GM18870 (cell line): ENCODE measurements at regions not wholly inside any gene's neighbourhood (a gene's known extent, or its start where the extent isn't known, plus 50 kb on each side); places are given as distances from the start of the nearest gene placed in this dataset.

Experiments
- ATAC-seq: cut with Tn5 transposase; IDR thresholded peaks from one replicate; pipeline ENCODE4 v1.9.1; 2021; ENCODE audit warnings: moderate library complexity; ENCODE audit not compliant: unreplicated experiment

DNA sequence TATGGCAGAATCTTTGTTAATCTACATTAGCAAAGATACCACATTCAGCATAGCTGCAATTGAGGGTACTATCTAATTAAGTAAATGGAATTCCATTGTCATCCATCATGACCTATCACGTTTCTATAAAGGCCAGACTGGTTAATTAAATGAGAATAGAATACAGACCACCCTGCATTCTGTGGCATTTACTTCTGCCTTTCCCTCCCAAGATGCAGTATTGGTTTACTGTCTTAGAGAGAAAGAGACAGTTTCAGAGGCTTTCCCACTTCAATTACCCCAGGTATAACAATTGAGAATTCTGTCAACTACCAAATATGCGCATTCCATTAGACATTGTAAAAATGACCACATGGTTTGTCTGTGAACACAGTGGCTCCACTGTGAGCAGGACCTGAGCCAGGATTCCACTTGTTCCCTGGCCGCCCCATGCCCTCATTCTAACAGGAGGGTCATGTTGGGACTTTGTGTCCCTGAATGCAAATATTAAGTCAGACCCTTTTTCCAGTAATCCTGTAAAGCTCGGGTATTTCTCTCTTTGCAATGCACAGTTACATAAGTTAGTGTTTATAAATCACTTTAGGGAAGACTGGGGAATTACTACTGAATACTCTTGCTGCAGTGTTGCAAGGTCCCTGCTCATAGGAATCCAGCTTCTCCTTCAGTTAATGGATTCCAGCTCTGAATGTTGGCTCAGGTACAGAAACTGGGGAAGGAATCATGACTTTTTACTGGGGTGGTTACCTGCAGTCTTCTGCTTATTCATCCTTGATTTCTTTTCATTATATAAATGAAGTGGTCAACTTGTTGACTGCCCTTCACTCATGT lies 261.0 kb downstream of the PDGFC start:
- ATAC-seq = no peak

DNA sequence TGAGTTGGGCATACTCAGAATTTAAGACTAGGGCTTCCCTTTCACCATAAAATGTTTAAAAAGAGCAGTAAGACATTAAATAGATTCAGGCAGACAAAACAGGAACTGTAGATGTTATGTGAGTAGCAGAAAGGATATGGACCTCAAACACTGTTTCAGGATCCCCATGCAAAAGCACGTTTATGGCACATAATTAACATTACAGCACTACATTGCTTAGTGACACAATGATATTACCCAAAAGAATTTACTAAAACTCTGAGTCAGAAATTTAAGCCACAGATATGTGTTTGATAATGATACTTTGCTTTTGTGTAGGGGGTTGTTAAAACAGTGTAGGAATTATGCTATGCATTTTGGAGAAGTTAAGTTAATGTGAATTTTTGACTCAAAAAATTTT lies 266.3 kb downstream of the PDGFC start:
- ATAC-seq = no peak

DNA sequence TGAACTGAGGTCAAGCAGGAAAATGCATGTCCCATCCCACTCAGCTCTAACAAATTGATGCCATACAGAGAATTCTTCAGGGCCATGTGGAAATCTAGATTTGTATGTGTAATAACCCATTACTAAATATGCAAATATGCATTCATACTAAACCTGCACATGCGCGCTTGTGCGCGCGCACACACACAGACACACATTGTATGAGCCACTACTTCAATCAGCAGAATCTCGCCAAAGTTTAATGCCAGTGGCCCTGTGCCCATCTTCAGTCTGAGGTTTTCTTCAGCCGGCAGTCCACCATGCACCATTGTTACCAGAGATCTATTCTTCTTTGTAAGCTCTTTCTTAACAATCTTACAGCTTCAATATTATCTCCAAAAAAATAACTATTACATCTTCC lies 276.4 kb downstream of the PDGFC start:
- no peak for ATAC-seq

DNA sequence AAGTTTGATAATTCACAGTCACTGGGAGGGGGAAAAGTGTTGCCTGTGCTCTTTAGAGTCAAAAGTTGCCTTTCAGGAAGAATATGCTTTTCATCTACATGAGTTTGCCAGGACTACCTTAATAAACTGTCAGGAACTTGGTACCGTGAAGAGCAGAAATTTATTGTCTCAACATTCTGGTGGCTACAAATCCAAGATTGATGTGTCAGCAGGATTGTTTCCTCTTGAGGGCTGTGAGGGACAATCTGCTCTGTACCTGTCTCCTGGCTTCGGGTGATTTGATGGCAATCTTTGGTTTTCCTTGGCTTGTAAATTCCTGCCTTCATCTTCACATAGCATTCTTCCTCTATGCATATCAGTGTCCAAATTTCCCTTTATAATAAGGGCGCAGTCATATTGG lies 277.2 kb downstream of the PDGFC start:
- no peak for ATAC-seq

DNA sequence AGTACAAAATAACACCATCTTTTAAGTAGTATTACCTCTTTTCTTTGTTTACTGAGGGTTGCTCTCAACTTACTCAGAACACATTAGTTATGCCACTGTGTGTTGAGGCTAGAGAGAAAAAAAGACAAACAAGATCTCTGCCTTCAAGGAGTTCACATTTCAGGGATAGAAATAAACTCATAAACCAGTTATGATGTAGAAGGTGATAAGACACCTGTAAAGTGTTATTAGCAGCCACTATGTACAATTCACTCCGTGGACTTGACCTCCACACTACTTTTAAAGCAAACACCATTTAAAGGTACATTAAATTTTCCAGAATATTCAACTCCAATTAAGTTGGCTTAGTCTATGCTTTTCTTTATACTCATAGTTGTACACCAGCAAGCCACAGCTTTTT lies 278.0 kb downstream of the PDGFC start:
- no peak for ATAC-seq

DNA sequence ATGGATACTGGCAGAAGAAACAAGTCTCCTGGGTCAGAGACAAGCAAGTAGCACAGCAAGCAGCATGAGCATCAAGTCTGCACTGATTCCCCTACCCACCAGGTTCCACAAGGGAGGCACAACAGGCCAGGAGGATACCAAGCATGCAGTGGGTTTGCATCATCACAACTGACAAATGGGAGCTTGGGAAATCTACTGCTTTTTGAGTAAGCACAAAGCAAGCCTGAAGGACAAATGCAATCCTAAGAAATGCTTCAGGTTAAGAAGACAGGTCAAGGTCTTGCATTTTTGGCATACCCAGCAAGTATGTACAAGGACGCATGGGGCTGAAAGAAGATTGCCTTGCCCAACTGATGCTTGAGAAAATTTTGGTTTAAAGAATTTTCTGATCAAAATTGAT lies 279.6 kb downstream of the PDGFC start:
- ATAC-seq = no peak

DNA sequence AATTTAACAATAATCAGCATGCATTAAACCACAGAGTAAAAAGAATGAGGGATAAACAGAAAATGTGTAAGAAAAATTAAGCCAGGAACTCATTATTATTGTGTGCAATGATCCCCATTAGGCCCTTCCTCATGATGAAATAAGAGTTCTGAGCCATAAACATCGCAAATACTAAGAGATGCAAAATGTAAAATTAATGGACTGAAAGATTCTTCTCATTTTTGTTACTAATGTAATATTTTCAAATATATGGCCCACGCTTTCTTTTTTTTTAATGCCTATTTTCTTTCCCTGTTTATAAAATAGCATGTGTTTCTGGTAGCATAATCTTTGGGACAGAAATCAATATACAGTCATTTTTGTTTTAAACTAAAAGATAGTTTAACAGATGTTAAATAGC lies 281.0 kb downstream of the PDGFC start:
- no peak for ATAC-seq

DNA sequence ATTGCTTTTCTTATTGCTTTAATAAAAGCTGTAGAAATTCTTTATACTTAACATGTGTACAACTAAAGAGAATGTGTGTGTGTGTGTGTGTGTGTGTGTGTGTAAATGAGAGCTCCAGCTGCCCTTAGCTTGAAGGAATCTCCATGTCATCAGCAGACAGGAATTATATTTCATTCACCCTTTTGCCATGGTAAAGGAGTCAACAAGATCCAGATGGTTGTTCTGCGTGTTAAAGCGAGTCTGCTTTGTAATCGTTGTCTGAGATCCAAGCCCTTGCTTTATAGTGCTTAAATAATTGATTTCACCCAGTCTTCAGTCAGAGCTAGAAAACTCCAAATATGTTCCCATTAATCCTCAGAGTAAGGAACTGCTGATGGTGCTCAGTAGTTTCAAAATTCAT lies 285.5 kb downstream of the PDGFC start:
- no peak for ATAC-seq

DNA sequence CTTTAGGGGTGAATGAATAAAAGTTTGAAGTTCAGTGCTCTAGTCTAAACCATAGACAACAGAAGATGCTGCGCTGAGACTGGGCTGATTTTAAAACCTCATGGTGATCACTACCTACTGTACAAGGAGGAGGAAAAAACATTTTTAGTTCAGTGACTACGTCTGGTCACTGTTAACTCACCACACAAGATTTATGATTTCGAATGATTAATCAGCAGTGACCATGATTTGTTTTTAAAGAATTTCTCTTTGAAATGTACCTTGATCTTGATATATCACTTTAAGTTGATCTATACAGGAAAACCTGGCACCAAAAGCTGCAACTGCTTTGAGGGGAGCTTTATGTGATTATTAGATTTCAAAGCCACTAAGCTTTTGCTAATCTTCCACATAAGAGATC lies 286.3 kb downstream of the PDGFC start:
- no peak for ATAC-seq

DNA sequence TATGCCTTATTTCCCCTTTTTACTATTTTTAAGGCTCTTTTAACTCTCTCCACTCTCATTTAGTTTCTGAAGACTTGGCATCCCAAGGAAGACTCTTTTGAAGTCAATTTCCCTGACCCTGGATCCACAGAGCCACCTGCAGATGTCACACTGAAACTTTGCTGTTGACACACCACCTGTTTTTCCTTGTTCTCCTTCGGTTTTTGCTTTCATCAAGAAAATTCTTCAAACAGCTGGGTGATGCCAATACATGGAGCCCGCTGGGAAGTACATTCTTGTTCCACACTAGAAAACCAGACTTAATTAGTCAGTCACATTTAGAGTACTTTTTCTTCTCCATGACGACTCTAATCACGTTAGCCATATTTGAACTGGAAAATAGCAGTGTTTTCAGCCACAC lies 293.9 kb downstream of the PDGFC start:
- no peak for ATAC-seq

DNA sequence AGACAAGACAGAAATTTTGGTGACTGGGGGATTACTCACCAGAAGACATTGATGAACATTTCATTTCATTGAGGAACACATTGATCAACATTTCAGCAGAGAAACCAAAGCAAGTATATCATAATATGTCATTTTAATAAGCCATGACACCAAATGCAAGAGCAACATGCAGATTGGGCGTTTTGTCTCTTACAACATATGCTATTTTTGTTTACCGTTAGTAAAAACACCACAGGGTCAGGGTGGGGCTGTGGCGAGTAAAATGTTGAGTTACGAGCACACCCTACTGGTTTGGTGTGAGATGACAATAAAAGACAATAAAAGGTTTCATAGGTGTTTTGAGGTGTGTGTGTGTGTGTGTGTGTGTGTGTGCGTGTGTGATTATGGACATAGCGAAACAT lies 294.5 kb downstream of the PDGFC start:
- ATAC-seq = peak; percentile 79

DNA sequence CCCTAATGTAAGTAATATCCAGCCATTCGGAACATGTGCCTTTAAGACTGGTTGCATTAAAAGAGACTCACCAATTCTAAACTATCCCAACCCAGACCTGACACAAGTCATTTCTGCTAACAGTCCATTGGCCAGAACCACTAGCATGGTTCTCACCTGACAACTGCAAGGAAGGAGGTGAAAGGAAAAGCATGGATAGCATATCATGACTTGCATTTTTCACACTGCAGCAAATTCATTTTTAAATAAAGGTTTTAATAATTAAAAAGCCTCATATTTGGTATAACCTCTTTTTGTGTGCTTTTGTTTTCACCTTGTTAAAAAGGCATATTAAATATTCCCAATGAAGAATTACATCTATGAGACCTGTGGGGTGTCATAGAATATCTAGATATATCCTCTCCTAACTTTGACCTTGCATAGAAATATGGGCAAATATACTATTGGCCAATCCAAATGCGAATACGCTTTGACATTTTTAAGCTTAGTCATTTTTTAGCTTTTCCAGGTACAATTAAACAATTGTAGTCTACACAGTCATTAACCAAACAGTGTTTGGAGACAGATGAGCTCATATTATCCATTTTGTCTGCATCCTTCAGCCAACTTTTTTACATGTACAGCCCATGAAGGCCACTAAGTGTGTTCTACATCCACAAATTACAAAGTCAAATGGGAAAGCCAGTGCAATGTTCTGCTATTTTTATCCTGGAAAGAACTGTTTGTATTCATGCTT lies 295.3 kb downstream of the PDGFC start:
- no peak for ATAC-seq

DNA sequence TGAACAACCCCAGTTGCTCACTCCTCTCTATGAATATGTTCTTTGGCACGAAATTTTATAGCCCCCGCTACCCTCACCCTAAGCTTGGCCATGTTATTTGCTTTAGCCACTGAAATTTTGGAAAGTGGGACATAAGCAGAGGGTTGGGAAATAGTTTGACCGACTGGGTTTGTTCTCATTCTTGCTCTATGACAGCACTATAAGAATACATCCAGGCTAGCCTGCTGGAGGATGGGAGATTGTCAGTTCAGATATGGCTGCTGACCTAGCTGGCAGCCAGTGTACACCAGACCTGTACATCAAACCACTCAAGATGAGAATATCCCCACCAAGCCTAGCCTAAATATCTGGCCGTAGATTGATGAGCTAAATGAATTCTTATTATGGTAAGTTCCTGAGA lies 298.1 kb downstream of the PDGFC start:
- ATAC-seq = no peak

DNA sequence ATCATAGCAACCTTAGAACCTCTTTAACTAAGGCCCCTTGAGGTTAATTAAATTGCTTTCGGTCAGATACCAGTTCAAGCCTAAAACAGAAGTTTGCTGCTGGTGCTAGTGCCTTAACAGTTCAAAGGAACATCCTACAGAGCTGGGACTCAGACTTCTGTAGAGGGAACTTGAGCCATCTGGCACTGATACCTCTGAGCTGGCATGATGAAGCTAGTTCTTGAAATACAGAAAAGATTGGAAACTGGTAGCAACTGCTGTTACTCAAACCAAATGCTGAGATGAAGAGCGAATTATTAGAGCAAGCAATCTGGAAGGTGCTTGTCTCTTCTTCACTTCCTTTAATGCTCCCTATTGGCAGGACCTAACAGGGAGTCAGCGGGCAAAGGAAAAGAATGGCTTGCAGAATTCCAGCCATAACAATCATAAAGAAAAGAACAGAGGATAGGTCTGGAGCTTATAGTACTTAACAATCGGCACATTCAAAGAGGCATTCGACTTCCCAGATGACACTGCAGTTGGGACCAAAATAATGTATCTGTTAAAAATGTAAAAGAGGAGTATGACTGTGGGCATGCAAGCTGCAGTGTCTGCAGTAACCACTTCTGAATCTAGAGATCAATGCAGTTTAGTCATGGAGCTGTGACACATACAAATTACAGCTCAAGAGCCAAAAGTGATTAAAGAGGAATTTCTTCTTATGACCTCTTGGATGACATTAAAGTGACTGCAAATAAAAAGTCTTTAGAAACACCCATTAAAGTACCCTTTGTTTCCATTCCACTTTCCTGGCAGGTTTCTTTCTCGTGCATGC lies 298.9 kb downstream of the PDGFC start:
- no peak for ATAC-seq

DNA sequence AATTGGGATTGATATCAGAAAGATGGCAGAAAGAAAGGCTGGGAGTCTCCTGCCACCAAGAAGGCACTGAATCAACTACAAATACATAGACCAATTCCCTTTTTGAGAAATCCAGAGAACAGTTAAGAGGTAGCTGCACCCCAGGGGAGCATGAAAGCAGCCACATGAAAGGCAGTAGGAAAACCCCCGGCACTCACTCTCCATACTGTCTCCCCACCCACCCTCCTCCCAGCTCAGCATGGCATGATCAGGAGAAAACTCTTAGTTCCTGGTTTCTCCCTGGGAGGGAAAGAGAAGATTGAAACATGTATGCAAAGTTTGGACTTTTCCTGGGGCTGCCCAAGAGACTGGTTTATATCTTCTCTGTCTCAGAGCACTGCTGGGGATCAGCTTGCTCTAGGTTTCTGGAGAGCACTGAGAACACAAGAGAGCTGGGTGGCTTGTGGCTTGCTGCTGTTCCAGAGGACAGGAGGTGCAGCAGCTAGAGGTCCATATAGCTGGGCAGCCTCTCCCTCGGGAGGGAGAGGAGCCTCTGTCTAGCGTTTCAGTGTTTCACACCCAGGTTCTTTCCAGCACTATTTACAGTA lies 305.7 kb downstream of the PDGFC start:
- ATAC-seq = no peak

DNA sequence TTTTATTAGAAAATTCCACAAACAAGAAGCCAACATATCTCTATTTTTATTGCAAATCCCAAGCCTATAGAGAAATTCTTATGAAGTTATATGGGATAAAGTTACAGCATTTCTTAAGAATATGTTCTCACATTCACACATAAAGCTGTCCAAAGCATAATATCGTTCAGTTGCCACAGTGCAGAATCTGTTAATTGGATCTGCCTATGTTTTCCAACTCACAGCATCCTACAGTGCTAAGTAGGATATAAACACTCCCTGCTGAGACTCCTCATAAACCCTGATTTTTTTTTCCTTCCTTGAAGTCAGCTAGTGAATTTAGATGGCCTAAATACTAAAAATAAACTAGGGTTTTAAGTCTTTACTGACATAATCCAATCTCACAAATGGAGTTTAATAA lies 307.9 kb downstream of the PDGFC start:
- ATAC-seq = no peak

DNA sequence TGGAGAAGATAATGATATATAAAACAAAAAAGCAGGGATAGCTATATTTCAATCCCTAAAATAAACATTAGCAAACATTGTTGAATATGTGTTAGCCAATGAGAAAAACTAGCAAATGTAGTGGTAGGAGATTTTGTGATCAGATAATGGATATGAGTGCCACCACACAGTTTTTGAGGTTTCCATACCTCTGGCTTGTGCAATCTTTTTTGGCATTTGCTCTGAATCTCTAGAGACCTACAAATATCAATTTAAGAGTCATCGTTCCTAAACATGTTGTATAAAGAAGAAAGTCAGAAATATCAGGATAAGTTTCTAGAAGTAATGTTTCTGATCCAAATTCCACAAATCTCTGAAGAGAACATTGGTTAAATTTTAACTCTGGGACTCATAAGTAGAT lies 308.7 kb downstream of the PDGFC start:
- no peak for ATAC-seq

DNA sequence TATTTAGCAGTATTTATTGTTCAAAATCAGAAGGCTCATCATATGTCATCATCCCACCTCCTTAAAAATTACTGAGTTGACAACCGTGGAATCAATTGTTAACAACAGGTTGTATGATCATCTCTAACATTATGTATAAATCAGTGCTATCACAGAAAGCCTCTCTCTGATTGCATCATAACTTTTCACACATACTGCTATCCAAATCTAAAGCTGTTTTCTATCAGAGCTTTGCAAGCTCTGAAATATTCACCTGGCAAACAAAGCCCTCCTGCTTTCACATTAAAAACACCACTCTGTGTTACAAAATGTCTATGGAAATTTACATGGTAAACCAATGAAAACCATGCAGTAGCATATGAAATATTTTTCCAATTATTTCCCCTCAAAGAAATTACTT lies 310.0 kb downstream of the PDGFC start:
- ATAC-seq = no peak

DNA sequence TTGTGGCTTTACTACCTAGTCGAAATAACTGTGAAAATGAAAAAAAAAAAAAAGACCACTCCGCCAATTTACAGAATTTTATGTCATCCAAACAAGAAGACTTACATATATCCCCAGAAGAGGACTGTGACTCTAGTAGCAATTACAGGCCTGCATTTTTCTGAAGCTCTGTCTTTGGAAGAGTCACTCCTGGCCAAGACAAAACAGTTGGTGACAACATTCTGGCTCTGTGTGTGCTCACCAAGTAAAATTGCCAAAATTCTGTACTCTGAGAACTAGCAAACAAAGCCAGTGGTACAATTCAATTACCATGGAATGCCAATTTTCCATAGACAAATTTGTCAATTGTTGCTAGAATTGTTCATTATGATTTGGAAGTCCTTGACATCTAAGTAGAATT lies 311.1 kb downstream of the PDGFC start:
- ATAC-seq = no peak

DNA sequence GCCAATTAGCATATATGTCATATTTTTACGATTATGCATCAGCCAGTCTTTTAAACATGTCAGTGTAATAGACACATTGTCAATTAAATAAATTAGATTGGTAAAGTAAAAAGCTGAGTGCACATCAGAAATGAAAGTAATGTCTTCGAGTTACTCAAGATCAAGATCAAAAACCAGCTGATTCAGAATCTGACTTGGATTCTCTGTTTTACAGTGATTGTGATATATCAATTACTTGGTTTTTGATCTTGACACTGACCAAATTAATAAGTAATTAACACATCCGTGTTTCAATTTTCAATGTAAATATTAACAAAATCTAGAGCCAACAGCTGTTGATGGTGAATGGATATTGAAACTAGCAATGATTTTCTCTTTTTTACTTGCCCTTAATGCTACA lies 311.6 kb downstream of the PDGFC start:
- no peak for ATAC-seq

DNA sequence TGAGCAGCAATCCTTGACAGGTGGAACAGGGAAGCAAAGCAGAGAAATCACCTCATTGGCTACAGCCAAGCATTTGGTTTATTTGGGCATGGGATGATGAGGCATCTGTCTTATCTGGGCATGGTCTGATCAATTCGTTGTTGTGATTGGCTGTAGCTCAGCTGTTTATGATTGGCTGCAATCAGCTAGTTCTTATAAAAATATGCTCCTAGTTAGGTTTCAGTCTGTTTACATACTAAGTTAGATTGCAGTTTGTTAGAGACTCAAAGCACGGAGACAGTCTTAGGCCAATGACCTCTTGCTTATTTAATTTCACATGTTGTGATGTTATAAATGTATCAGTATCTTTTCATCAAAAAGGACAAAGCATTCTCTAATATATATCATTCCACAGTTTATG lies 312.0 kb downstream of the PDGFC start:
- ATAC-seq = no peak
